SK-N-SH treated with all-trans-retinoic acid at 6 μM for 48 hours (cell line): ENCODE measurements at regions not wholly inside any gene's neighbourhood (a gene's known extent, or its start where the extent isn't known, plus 50 kb on each side); places are given as distances from the start of the nearest gene placed in this dataset.

Experiments
- ATAC-seq: fragments of 200-7000 bp; cut with Tn5 transposase; 3 replicates; pipeline ENCODE4 v1.9.1; 2020; ENCODE audit warnings: mild to moderate bottlenecking, moderate library complexity
- ARNTL ChIP-seq: fragments of 450-650 bp; formaldehyde crosslinking; IDR thresholded peaks from 2 replicates; pipeline ENCODE4 v1.5.0; 2020; ENCODE audit warnings: low read depth, mild to moderate bottlenecking, moderate library complexity, borderline replicate concordance
- CSDC2 ChIP-seq: fragments of 250-450 bp; sonication (Bioruptor Pico); IDR thresholded peaks from 2 replicates; pipeline ENCODE4 v1.5.0; 2020; ENCODE audit warnings: mild to moderate bottlenecking, moderate library complexity
- ESRRG ChIP-seq: fragments of 250-450 bp; sonication (Bioruptor Pico); IDR thresholded peaks from 2 replicates; pipeline ENCODE4 v1.6.1; 2021; ENCODE audit warnings: mild to moderate bottlenecking
- GLIS3 ChIP-seq: fragments of 250-450 bp; sonication (Bioruptor Pico); IDR thresholded peaks from 2 replicates; pipeline ENCODE4 v1.5.0; 2020; ENCODE audit warnings: mild to moderate bottlenecking, moderate library complexity
- ISL1 ChIP-seq: fragments of 250-450 bp; sonication (Bioruptor Pico); IDR thresholded peaks from 2 replicates; pipeline ENCODE4 v2.1.2; 2022; ENCODE audit warnings: mild to moderate bottlenecking, moderate library complexity
- OSR1 ChIP-seq: fragments of 250-450 bp; sonication (Bioruptor Pico); IDR thresholded peaks from 2 replicates; pipeline ENCODE4 v1.8.0; 2022; ENCODE audit warnings: moderate library complexity, mild to moderate bottlenecking, inconsistent platforms
- PPARA ChIP-seq: fragments of 250-450 bp; sonication (Bioruptor Pico); IDR thresholded peaks from 2 replicates; pipeline ENCODE4 v1.5.0; 2020; ENCODE audit warnings: mild to moderate bottlenecking, borderline replicate concordance
- RARB ChIP-seq: fragments of 250-450 bp; sonication (Bioruptor Pico); IDR thresholded peaks from 2 replicates; pipeline ENCODE4 v1.8.0; 2021; ENCODE audit warnings: mild to moderate bottlenecking, moderate library complexity
- SNAI2 ChIP-seq: fragments of 250-450 bp; sonication (Bioruptor Pico); IDR thresholded peaks from 2 replicates; pipeline ENCODE4 v1.5.0; 2020; ENCODE audit warnings: mild to moderate bottlenecking, moderate library complexity
- TCF4 ChIP-seq: fragments of 250-450 bp; sonication (Bioruptor Pico); IDR thresholded peaks from 2 replicates; pipeline ENCODE4 v1.8.0; 2021; ENCODE audit warnings: mild to moderate bottlenecking, moderate library complexity, borderline replicate concordance
- TOX ChIP-seq: fragments of 250-450 bp; sonication (Bioruptor Pico); IDR thresholded peaks from 2 replicates; pipeline ENCODE4 v1.8.0; 2021; ENCODE audit warnings: mild to moderate bottlenecking, moderate library complexity, borderline replicate concordance
- ZC3H10 ChIP-seq: fragments of 250-450 bp; sonication (Bioruptor Pico); IDR thresholded peaks from 2 replicates; pipeline ENCODE4 v1.5.1; 2021; ENCODE audit warnings: mild to moderate bottlenecking, moderate library complexity
- ZFP3 ChIP-seq: fragments of 250-450 bp; sonication (Bioruptor Pico); IDR thresholded peaks from 2 replicates; pipeline ENCODE4 v1.5.0; 2020; ENCODE audit warnings: mild to moderate bottlenecking, moderate library complexity
- ZFP30 ChIP-seq: fragments of 450-650 bp; formaldehyde crosslinking; IDR thresholded peaks from 2 replicates; pipeline ENCODE4 v1.5.0; 2022; ENCODE audit warnings: mild to moderate bottlenecking, moderate library complexity
- ZNF565 ChIP-seq: fragments of 450-650 bp; formaldehyde crosslinking; conservative IDR thresholded peaks from 2 replicates; pipeline ENCODE4 v1.5.0; 2020; ENCODE audit warnings: low read depth, mild to moderate bottlenecking, moderate library complexity
- ZNF70 ChIP-seq: fragments of 450-650 bp; formaldehyde crosslinking; IDR thresholded peaks from 2 replicates; pipeline ENCODE4 v1.5.0; 2020; ENCODE audit warnings: mild to moderate bottlenecking, moderate library complexity
- ZNF8 ChIP-seq: fragments of 450-650 bp; formaldehyde crosslinking; IDR thresholded peaks from 2 replicates; pipeline ENCODE4 v1.5.0; 2020; ENCODE audit warnings: mild to moderate bottlenecking, moderate library complexity
- TF ChIP-seq, protein P1 (sequence below): fragments of 250-450 bp; sonication (Bioruptor Pico); IDR thresholded peaks from 2 replicates; pipeline ENCODE4 v1.8.0; 2020; ENCODE audit warnings: mild to moderate bottlenecking, moderate library complexity, borderline replicate concordance
- TF ChIP-seq, protein P2 (sequence below): fragments of 250-450 bp; sonication (Bioruptor Pico); IDR thresholded peaks from 2 replicates; pipeline ENCODE4 v1.8.0; 2021; ENCODE audit warnings: low read depth, mild to moderate bottlenecking, moderate library complexity, borderline replicate concordance
- TF ChIP-seq, protein P3 (sequence below): fragments of 250-450 bp; sonication (Bioruptor Pico); IDR thresholded peaks from 2 replicates; pipeline ENCODE4 v1.5.1; 2020; ENCODE audit warnings: low read depth, mild to moderate bottlenecking, moderate library complexity
- TF ChIP-seq, protein P4 (sequence below): fragments of 250-450 bp; sonication (Bioruptor Pico); IDR thresholded peaks from 2 replicates; pipeline ENCODE4 v1.5.1; 2021; ENCODE audit warnings: mild to moderate bottlenecking, moderate library complexity

DNA sequence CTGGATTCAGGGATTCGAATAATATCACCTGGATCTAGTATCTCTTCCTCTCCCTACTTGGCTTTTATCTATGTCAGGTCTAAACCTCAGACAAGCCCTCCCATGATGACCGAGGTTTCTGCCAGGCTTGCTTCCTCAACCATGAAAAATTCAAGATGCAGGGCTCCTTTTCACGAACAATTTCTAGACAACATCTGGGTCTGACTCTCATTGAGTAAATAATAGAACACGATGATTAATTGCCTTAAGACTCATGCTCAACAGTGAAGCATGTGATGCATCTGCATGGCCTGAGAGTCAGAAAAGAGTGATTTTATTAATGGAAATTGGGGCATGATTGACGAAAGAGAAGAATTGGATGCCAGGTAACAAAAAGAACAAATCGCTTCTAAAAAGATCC is 277.2 kb upstream of the ZNF608 start (continued):
- TF ChIP-seq, protein P1, sequence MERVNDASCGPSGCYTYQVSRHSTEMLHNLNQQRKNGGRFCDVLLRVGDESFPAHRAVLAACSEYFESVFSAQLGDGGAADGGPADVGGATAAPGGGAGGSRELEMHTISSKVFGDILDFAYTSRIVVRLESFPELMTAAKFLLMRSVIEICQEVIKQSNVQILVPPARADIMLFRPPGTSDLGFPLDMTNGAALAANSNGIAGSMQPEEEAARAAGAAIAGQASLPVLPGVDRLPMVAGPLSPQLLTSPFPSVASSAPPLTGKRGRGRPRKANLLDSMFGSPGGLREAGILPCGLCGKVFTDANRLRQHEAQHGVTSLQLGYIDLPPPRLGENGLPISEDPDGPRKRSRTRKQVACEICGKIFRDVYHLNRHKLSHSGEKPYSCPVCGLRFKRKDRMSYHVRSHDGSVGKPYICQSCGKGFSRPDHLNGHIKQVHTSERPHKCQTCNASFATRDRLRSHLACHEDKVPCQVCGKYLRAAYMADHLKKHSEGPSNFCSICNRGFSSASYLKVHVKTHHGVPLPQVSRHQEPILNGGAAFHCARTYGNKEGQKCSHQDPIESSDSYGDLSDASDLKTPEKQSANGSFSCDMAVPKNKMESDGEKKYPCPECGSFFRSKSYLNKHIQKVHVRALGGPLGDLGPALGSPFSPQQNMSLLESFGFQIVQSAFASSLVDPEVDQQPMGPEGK (CRISPR knock-in tag), result no peak
- TF ChIP-seq TOX (CRISPR knock-in tag) (no peak), PPARA (CRISPR knock-in tag) (no peak), ZC3H10 (no peak), ZNF70 (CRISPR knock-in tag) (no peak), ZFP30 (CRISPR knock-in tag) (no peak), GLIS3 (CRISPR knock-in tag) (no peak), RARB (CRISPR knock-in tag) (no peak), ZNF565 (no peak)
- TF ChIP-seq, protein P2, sequence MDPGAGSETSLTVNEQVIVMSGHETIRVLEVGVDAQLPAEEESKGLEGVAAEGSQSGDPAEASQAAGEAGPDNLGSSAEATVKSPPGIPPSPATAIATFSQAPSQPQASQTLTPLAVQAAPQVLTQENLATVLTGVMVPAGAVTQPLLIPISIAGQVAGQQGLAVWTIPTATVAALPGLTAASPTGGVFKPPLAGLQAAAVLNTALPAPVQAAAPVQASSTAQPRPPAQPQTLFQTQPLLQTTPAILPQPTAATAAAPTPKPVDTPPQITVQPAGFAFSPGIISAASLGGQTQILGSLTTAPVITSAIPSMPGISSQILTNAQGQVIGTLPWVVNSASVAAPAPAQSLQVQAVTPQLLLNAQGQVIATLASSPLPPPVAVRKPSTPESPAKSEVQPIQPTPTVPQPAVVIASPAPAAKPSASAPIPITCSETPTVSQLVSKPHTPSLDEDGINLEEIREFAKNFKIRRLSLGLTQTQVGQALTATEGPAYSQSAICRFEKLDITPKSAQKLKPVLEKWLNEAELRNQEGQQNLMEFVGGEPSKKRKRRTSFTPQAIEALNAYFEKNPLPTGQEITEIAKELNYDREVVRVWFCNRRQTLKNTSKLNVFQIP, result no peak
- TF ChIP-seq, protein P3, sequence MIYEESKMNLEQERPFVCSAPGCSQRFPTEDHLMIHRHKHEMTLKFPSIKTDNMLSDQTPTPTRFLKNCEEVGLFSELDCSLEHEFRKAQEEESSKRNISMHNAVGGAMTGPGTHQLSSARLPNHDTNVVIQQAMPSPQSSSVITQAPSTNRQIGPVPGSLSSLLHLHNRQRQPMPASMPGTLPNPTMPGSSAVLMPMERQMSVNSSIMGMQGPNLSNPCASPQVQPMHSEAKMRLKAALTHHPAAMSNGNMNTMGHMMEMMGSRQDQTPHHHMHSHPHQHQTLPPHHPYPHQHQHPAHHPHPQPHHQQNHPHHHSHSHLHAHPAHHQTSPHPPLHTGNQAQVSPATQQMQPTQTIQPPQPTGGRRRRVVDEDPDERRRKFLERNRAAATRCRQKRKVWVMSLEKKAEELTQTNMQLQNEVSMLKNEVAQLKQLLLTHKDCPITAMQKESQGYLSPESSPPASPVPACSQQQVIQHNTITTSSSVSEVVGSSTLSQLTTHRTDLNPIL, result no peak
- TF ChIP-seq, all 23 proteins: peak for 0

DNA sequence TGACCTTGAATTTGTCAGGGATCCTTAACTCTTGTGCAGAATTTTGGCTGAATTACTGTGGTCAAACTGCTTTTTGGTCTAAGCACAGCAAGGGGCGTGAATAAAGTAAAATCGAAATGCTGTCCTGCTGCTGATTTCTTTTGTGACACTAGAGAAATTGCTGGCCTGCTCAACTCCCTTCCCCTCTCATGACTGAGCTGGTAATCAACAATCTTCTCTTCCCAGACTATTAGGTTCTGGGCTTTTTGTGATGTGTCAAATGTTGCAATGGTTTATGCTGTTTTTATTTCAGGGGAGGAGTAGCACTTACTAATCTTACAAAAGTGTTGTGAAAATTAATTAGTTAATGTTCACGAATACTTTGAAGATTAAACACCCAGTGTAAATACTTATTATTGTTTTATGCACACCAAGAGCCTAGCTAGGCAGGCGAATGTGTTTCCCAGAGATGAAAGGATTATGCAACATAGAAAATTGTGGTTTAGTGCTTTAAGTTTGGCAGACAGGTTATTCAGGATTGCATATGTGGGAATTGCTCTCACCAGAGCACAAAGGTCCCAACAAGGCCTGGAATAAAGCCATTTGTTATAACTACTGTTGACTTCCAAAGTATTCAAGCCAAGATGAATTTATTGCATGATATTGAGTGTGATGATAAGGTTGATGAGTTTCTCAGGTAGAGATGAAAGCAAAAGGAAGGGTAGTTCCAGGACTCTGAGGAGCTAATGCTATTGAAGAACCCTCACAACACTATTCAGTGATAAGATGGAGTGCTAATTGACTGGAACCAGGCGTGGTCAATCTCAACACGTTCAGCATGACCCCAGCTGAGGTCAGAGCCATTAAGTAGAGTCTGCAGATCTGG is 280.7 kb upstream of the ZNF608 start:
- no peak for TF ChIP-seq TOX (CRISPR knock-in tag)
- TF ChIP-seq PPARA (CRISPR knock-in tag), result no peak
- TF ChIP-seq ZFP3 (CRISPR knock-in tag), result no peak
- no peak for TF ChIP-seq ZFP30 (CRISPR knock-in tag)
- no peak for TF ChIP-seq ZNF565
- TF ChIP-seq, protein P1 (CRISPR knock-in tag), result no peak
- TF ChIP-seq, protein P3, result no peak
- TF ChIP-seq ZNF8 (CRISPR knock-in tag), result no peak
- TF ChIP-seq SNAI2, result no peak
- TF ChIP-seq ARNTL (CRISPR knock-in tag), result no peak
- TF ChIP-seq, protein P4, sequence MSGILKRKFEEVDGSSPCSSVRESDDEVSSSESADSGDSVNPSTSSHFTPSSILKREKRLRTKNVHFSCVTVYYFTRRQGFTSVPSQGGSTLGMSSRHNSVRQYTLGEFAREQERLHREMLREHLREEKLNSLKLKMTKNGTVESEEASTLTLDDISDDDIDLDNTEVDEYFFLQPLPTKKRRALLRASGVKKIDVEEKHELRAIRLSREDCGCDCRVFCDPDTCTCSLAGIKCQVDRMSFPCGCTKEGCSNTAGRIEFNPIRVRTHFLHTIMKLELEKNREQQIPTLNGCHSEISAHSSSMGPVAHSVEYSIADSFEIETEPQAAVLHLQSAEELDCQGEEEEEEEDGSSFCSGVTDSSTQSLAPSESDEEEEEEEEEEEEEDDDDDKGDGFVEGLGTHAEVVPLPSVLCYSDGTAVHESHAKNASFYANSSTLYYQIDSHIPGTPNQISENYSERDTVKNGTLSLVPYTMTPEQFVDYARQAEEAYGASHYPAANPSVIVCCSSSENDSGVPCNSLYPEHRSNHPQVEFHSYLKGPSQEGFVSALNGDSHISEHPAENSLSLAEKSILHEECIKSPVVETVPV, result no peak
- TF ChIP-seq CSDC2 (CRISPR knock-in tag), result no peak
- TF ChIP-seq ZC3H10, result no peak
- no peak for ATAC-seq

DNA sequence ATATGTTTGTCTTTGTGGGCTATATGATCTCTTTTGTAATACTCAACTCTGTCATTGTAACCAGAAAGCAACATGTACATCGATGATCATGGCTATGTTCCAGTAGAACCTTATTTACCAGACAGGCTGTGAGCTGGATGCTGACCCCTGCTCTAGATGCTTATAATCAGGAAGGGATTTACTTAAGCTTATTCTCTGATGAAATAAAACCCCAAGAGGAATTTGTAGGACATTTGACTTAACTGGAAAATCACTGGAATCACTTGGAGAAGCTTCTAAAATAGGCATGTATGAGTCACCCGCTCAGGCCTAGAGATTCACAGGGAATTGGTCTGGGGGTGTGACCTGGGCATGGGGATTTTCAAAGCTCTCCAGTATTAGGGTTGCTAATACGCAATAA is 285.8 kb upstream of the ZNF608 start:
- TF ChIP-seq ESRRG (CRISPR knock-in tag) (no peak), GLIS3 (CRISPR knock-in tag) (no peak), ZFP30 (CRISPR knock-in tag) (no peak), SNAI2 (no peak), OSR1 (CRISPR knock-in tag) (no peak), ZNF565 (no peak), TCF4 (no peak), ISL1 (no peak), ARNTL (CRISPR knock-in tag) (no peak), ZNF70 (CRISPR knock-in tag) (no peak)
- TF ChIP-seq, protein P2, result no peak
- TF ChIP-seq, protein P3, result no peak
- TF ChIP-seq, protein P4, result no peak
- no peak for ATAC-seq
